Fibroblast of skin of scalp (primary cell): ENCODE measurements at regions not wholly inside any gene's neighbourhood (a gene's known extent, or its start where the extent isn't known, plus 50 kb on each side); places are given as distances from the start of the nearest gene placed in this dataset.

ENCODE experiments used
- DNase-seq: peaks from one replicate; pipeline ENCODE4 v3.0.0-alpha.2; 2013

DNA sequence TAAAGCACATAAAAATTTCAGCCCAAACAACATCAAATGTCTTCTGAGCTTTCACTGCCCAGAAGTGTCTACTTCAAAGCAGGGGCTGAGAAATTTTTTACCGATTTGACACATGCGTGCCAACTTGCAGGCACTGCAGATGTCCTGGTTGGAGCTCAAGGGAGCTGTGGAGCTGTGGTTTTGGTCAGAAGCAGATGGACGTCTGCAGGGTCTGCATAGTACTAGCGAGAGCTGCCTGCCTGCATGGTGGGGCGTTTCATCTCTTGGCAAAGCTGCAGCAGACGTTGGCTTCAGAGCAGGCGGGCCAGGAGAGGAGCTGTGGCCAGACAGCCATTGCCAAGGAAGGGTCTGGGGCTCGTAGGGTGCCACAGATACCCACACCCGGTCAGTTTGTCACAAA is 296.7 kb downstream of the GLRX3 start:
- DNase-seq: no peak

DNA sequence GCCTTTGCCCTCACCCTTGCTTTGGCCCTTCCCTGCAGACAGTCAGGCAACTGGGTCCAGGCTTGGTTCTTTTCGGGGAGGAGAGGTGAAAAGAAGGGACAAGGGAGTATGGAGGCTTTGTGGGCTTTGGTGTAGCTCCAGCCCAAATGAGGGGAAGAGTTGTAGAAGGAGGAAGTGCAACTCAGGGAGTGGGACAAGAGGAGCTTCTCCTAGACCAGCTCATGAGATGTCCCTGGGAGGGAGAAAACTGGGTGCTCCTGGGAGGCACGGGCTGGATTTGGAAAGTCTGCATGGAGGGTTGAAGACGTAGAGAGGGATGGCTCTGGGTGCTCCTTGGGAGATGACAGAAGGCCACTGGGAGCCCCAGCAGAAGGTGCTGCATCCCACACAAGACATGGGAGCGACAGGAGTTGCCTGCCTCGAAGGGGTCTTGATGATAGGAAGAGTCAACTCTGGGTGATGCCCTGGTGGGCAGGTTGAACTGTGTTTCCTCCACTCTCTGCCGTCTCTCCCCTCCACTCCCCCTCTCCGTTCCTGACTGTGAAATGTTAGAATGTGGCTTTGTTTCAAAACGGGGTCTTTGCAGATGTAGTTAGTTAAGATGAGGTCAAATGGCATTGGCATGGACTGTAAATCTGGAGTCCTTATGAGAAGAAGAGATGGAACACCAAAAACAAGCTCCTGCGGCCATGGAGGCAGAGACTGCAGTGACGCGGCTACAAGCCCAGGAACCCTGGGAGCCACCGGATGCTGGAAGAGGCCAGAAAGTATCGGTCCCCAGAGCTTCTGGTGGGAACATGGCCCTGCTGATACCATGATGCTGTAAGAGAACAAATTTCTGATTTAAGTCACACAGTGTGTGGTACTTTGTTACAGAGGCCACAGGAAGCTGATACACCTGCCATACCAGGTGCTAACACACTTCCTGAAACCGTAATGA is 298.5 kb downstream of the GLRX3 start:
- no peak for DNase-seq

DNA sequence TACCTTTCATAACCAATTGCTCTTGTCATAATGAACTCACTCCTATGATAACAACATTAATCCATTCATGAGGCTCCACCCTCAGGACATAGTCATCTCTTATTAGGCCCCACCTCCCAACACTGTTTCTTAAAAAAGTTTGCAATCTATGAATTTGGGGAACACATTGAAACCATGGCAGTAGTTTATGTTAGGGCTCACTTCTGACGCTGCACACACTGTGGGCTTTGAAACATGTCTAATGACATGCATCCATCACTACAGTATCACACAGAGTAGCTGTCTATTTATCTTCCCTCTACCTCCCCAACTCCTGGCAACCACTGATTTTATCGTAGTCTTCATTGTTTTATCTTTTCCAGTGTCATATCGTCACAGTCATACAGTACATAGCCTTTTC is 299.8 kb downstream of the GLRX3 start:
- DNase-seq: no peak

DNA sequence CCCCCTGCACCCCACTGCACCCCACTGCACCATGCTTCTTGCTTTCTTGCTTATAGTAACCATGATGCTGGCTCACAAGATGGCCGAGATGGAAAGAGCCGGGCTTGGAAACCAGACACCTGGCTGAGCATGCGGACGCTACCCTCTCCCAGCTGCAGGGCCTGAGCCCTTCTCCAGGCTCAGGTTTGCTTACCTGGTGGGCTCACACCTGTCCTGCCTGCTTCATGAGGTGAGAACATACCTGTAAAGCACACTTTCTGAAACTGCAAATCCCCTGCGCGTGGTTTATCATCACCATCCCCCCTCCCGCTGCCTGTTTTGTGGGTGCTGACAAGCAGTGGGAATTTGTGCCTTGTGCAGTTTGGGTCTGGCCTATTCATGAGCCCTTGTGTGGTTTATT is 302.7 kb downstream of the GLRX3 start:
- no peak for DNase-seq

DNA sequence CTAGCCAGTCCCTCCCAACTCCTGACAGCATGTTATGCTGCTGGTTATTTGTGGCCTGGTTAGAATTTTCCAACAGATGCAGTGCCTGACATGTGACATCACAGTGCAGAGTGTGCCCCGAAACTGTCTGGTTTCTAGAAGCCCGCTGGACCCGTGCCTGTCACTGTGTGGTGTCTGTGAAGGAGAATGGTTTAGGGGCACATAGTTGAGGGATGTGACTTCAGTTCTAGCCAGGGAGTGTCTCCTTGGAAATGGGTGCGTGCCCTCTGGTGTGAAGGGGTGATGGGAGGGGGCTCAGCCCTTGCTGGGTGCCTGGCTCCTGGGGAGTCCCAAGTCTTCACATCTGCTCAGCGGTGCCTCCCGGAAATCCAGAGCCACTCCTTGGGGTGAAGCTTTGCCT is 303.6 kb downstream of the GLRX3 start:
- DNase-seq: no peak

DNA sequence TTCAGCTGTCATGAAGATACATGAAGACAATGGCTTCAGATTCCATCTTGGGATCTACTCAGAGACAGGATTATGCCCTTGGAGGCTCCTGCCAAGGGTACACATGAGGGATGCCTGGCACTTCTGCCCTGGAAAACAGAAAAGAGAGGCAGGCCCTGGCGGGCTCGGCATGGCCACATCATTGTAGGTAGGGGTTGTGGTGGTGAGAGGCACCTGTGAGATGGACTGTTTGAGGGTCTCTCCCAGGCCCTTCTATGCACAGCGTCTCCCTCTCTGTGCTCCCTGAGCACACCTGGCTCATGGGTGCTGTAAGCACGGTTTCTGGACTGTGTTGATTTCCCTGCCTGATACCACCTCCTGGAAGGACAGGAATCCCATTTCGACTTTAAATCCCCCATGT is 304.3 kb downstream of the GLRX3 start:
- DNase-seq: no peak

DNA sequence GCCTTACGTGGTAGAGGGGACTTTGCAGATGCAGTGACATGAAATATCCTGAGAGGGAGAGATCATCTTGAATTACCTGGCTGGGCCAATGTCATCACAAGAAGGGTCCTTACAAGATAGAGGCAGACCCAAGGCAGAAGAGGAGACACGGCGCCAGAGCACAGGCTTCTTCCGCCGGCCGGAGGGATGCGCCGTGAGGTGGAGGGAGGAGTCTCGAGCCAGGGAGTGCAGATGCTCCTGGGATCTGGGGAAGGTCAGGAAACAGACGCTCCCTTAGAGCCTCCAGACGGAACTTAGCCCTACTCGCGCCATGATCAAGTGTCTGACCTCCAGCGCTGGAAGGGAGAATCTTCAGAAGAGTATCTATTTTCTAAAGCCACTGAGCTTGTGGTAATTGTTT is 304.8 kb downstream of the GLRX3 start:
- DNase-seq: no peak

DNA sequence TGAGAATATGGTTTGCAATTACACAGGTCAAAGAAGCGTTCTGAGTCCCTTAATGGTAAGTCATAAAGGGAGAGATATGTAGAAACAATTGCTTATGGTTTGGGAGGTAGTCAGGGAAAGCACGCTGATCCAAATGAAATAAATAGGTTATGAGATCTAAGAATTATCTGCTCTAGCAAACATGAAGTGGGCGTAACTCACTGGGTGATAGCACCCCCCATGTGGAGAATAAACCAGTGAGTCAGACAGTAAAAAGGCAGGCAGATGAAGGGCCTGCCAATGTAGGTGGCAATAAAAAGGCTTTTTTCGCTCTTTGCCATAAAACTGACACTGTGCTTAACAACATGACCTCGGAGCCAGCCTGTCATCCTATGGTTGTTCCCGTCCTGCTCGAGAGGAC is 306.9 kb downstream of the GLRX3 start:
- no peak for DNase-seq

DNA sequence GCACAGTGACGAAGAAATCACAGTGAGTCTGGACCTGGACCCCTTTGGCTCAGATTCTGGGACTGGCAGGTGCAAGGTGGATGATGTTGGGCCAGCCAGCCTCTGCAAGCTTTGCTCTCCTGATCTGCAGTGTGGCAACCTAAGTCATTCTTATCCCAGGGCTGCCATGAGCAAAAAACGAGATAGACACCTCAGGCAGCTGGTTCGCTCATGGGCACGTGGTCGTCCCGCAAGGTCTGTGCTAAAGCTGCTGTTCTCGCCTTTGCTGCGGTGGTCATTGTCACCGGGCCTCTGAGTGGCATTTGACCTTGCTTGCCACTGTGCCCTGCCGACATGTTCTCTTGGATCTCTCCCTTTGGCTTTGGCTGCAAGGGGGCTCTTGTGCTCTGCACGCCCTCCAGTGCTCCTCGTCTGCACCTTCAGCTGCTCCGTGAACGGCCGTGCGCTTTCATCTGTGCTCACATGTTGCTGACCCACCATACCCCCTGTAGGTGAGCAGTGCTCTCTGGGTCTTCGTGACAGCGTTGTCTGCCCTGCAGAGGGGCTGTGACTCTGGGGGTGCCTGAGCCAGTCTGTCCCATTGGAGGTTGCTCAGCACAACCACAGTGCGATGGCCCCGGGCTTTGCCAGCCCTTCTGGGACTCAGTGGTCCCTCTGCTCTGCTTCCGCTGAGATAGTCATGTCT is 317.0 kb downstream of the GLRX3 start:
- DNase-seq: no peak

DNA sequence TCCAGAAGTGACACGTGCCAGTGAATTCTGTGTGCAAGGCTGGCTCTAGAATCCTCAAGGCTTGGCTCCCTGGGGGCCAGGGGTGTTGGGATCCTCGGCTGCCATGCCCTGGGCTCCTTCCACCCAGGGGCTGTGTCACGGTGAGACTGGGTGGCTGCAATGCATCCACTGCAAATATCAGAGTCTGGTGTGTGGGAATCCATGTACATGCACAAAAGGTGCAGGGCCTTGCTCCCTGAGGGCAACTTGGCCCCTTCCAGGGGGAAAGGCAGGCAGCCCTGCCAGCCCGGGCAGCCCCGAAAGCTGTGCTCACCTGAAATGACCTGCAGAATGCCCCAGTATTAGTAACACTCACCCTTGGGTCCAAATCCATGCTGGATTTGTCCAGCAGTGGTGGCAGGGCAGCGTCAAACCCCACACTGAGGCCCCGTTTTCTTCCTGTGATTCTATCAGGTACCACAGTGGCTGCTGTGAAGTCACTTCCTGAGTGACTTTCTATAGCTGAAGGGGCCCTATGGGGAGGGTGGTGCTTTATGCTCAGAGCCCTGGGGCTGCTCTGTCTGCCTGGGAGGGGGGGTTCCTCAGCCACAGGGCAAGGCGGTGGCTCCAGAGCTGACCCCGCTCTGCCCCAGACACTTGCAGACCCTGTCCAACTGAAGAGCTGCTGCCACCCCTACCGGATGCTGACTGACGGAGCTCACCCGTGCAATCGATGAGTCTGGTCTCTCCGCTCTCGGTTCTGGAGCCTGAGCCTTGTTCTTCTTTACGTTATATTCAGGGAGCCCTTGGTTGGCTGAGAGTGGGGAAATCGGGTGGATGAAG is 317.7 kb downstream of the GLRX3 start:
- no peak for DNase-seq

DNA sequence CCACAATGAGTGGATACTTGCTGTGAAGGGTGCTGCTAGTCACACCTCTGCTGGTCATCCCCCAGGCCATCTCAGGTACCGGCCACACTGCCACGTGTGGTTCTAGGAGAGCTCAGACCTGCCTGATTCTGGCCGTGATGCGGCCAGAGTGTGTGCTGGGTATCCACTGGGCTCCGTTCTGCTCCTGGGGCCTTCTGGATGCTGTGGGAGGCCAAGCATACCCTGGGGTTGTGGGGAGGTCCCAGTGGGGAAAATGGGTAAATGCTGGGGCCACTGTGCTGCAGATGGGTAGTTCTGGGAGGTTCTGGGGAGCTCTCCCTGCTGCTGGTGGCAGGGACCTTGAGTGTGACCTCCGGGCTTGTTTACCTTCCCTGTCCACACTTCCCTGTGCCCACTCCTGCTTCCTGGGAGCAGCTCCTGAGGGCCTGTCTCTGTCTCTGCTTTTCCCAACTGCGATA is 318.4 kb downstream of the GLRX3 start:
- no peak for DNase-seq

DNA sequence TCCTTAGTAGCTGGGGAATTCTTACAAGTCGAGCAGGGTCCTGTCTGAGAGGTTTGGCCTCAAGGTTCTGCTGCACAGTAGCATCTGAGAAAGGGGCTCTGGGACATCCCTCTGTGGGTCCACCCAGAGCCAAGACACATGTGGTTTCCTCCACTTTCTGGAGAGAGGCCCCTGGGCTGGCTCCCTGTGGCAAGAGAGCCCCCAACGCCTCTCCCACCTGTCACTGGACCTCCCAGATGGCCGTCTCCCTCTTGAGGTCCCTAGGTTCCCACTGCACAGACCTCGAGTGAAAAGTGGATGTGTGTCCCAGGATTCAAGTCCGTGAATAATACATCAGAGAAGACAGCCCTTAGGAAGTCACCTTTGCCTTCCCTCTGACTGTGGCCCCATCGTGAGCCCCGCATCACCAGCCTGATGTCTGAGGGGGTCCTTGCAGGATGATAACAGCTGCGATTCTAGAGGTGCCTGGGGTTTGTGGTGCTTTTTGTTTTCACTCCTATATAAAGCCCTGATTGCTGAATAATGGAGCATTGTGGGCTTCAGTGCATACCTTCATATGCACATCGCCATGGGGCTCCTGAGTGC is 319.0 kb downstream of the GLRX3 start:
- DNase-seq: no peak

DNA sequence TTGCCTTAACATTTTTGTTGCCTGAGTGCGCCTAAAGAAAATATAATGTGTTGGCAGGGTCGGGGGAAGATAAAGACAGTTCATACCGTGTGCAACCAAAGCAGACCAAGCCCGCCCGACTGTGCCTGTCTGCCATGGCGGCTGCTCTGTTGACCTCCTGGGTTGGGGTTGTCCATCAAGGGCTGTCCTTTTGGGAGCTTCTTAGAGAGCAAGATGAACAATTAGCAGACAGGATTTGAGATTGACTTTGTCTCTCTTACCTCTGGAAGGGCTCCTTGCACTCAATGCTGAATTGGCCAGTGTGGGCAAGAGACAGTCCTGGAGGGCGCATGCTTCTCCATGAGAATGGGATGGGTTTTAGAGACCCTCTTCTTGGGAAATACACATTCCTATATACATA is 319.6 kb downstream of the GLRX3 start:
- no peak for DNase-seq

DNA sequence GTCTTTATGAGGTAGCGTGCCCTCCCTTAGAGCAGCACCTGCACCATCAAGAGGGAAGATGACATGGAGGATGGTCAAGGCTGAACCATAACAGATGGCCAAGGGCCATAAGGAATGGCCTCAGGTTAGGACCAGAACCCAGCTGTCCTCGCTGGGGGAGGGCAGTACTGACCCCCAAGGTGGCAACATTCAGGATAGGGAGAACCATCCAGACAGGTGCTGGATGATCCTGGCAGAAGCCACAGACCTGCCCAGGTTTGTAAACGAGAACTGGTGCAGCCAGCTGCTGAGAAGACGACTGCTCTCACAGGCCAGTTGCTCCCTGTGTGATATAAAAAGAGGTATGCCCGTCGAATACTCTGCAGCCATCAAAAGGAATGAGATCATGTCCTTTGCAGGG is 320.4 kb downstream of the GLRX3 start:
- DNase-seq: no peak

DNA sequence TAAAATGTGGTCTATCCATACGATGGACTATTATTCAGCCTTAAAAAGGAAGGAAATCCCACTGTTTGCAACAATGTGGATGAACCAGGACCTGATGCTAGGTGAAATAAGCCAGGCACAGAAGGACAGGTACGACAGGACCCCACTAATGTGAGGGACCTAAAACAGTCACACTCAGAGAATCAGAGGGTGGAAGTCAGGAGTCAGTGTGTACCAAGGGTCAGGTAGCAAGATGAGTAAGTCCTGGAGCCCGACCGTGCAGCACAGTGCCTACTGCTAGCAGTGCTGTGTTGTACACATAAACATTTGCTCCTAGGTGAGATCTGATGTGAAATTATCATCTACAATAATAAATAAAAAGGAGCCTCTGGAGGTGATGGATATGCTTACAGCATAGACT is 322.3 kb downstream of the GLRX3 start:
- no peak for DNase-seq

DNA sequence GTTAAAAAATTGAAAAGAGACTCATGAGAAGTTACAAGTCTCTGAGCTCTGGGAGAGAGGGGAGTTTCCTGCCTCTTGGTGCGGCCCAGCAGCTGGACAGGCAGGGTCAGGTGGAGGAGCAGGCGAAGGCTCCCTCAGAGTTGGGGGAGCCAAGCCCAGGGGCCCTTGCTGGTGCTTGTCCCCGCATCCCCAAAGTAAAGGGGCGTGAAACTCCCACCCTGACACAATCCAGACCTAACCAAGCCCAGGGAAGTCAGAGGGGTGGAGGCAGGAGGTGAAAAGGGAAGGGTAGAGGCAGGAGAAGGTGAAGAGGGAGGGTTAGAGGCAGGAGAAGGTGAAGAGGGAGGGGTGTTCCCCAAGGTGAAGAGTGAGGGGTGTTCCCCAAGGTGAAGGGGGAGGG is 322.8 kb downstream of the GLRX3 start:
- no peak for DNase-seq

DNA sequence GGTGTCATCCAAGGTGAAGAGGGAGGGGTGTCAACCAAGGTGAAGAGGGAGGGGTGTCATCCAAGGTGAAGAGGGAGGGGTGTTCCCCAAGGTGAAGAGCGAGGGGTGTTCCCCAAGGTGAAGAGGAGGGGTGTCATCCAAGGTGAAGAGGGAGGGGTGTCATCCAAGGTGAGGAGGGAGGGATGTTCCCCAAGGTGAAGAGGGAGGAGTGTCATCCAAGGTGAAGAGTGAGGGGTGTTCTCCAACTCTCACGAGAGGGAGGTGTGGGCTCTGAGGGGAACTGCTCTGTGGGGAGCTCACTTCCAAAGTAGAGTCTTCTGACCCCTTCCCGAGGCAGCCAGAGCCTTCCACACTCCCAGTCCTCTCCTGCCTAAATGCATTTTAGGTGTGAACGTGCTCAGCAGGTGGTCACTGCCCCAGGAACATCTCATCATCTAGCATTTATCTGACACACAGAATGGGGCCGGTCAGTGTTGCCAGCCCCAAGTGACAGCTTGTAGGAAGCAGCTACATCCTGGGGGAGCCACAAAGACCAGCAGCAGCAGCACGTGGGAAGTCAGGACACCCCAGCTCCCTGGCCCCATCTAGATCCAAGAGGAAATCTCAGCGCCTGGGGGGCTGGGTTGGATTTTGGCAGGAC is 323.8 kb downstream of the GLRX3 start:
- DNase-seq: no peak

DNA sequence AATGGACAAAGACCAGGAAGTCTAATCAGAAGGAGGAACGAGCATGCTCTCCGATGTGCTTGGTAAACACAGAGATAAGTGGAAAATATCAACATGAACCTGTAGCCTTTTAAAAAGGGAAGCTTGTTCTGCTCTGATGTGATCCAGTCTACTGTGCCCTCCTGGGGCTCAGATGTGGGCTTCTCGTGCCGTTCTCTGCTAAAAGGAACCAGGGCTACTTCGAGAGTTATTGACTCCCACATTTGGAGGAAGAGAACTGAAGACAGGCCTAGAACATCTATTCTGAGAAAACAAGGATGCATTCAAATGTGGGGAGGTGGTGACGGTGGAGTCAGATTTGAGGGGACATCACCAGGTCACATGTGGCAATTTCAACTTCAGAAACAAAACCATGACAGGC is 325.4 kb downstream of the GLRX3 start:
- DNase-seq: no peak

DNA sequence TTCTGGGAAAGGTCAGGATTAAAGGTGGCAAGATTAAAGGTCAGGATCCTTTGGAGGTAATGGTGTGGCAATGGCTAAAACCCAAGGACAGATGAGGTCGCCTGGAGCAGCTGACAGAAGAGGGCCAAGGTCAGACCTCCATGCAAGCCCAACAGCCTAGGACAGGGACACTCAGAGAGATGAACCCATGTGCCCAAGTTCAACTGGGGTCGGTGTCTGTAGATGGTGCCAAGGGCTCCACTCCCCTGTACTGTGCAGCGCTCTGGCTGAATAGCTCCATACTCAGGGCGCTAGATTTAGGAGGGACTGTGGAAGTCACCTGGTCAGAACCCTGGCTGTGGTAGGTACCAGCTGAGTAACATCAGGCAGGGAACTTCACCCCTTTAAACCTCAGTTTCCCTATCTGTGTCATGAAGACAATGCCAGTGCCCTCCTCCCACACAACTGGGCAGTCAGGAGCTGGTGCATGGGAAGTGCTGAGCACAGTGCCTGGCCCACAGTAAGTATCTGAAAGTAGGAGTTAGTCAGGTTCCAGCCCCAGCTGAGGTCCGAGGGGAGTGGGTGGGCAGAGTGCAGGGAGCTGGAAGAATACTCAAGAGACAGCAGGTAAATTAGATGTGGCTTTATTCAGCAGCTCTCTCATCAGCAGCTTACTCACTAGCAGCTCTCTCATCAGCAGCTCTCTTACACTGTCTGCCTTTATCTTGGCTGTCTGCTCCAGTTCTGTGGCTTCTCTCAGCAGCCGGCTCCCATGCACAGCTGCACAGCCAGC is 327.1 kb downstream of the GLRX3 start:
- no peak for DNase-seq

DNA sequence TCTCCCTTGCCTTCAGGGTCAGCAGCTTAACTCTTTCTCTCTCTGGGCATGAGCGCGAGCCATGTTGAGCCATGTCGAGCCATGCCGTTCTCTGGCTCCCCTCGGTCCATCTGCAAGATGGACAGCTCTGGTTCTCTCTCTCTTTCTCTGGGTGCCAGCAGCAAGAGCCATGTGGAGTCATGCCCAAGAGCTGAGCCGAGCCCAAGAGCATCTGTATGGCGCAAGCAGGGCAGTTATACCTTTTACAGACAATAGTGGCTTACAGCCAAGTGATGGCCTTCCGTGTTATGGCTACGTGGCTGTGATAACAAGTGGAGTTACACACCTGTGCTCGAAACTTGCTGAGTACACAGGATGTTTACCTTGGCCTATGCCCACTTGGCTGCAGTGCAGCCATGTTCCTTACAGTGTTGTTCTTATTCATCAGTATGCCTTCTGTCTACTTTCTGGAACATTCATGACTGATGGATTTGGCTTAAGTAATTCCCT is 327.7 kb downstream of the GLRX3 start:
- no peak for DNase-seq

DNA sequence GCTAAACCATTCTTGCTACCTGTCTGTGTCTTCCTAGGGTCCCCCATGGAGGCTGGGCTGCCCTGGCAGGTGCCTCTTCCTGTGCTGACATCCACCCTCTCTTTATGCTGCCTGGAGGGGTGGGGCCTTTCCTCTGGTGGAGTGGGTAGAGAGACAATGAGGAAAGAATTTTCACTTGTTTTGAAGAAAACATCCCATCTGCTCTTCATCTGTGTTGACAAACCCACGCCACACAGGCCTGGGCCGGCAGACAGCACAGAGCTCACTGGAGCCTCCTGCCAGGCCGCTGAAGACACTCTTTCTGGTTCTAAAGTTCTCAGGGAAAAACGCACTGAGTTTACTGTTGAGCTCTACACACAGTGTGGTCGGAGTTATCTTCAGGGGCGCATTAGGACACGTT is 328.2 kb downstream of the GLRX3 start:
- no peak for DNase-seq
